Activated CD8-positive, alpha-beta T cell treated with anti-CD3 and anti-CD28 coated beads for 36 hours (primary cell): ENCODE measurements at regions not wholly inside any gene's neighbourhood (a gene's known extent, or its start where the extent isn't known, plus 50 kb on each side); places are given as distances from the start of the nearest gene placed in this dataset.

Experiments used
- ATAC-seq: fragments of 200-7000 bp; cut with Tn5 transposase; one replicate; pipeline ENCODE4 v1.10.0; 2021; ENCODE audit warnings: mild to moderate bottlenecking, moderate library complexity
- CTCF ChIA-PET: fragments of 350-600 bp; sonication (Branson Sonifier 250); formaldehyde crosslinking; loops from one replicate; lab custom pipeline; 2021; ENCODE audit warnings: antibody characterized with exemption; lab: Charles Lee
- POLR2A ChIA-PET: fragments of 350-600 bp; sonication (Branson Sonifier 250); formaldehyde crosslinking; loops from one replicate; lab custom pipeline; 2021; ENCODE audit warnings: antibody characterized with exemption; lab: Charles Lee
- DNase-seq: peaks from one replicate; pipeline ENCODE4 v3.0.0-alpha.2; 2020
- H3K27ac Mint-ChIP-seq: one replicate; pipeline ENCODE4 v1.8.0; 2021; ENCODE audit warnings: mild to moderate bottlenecking, mixed read lengths
- H3K27me3 Mint-ChIP-seq: one replicate; pipeline ENCODE4 v1.8.0; 2021; ENCODE audit warnings: mixed read lengths
- H3K36me3 Mint-ChIP-seq: one replicate; pipeline ENCODE4 v1.8.0; 2021; ENCODE audit warnings: low read depth, mixed read lengths
- H3K4me1 Mint-ChIP-seq: one replicate; pipeline ENCODE4 v1.8.0; 2021; ENCODE audit warnings: low read depth, mixed read lengths
- H3K4me3 Mint-ChIP-seq: one replicate; pipeline ENCODE4 v1.8.0; 2021; ENCODE audit warnings: mild to moderate bottlenecking, moderate library complexity, mixed read lengths
- H3K9me3 Mint-ChIP-seq: one replicate; pipeline ENCODE4 v1.8.0; 2021; ENCODE audit warnings: mixed read lengths
- CTCF ChIP-seq: fragments of 200-600 bp; IDR thresholded peaks from one replicate; pipeline ENCODE4 v1.8.0; 2022; ENCODE audit warnings: antibody characterized with exemption, mild to moderate bottlenecking
- intact Hi-C: fragments of 100-400 bp; cut with micrococcal nuclease; formaldehyde crosslinking; loops from one replicate; pipeline ENCODE4 v1.10.0; 2022

- peaks cover 1% of the 10 kb centered on the region for H3K4me1 Mint-ChIP-seq
- ATAC-seq (no peak), DNase-seq (no peak)
- no peaks in the 10 kb centered on the region for H3K36me3 Mint-ChIP-seq
- ChIA-PET POLR2A (no interaction called here), CTCF (interaction anchor here (1.1 to 2.7 kb wide), 2 partner anchors 10 to 33 kb away, joined by 3 to 15 read pairs; no protein-coding TSS in a partner anchor)
- H3K27me3 Mint-ChIP-seq, result no peaks in the 10 kb centered on the region
- TF ChIP-seq CTCF, result no peak
- no peak overlapping the region for H3K27ac Mint-ChIP-seq
- H3K4me3 Mint-ChIP-seq, result no peak overlapping the region
- no peaks in the 10 kb centered on the region for H3K9me3 Mint-ChIP-seq
- intact Hi-C loops, result no loop called here
Observed at GRCh38 chr18:57891707-57892391, 88.7 kb upstream of the ATP8B1 start.

- TF ChIP-seq CTCF, result no peak
- Mint-ChIP-seq H3K27me3 (no peaks in the 10 kb centered on the region), H3K36me3 (no peaks in the 10 kb centered on the region), H3K4me1 (peaks cover 1% of the 10 kb centered on the region), H3K27ac (no peak overlapping the region), H3K9me3 (no peaks in the 10 kb centered on the region), H3K4me3 (no peak overlapping the region)
- intact Hi-C loops, result no loop called here
- DNase-seq (no peak), ATAC-seq (no peak)
- ChIA-PET CTCF (interaction anchor here (2.7 kb wide), 1 partner anchor 8 kb away, joined by 15 read pairs; no protein-coding TSS in a partner anchor), POLR2A (no interaction called here)
Observed at GRCh38 chr18:57890266-57890665, 87.2 kb upstream of the ATP8B1 start.

GRCh38 chr18:57889841-57890240 lies 86.7 kb upstream of the ATP8B1 start:
- no peak overlapping the region for H3K27ac Mint-ChIP-seq
- TF ChIP-seq CTCF, result no peak
- no peak overlapping the region for H3K4me3 Mint-ChIP-seq
- no peak for DNase-seq
- no peaks in the 10 kb centered on the region for H3K36me3 Mint-ChIP-seq
- H3K4me1 Mint-ChIP-seq, result peaks cover 1% of the 10 kb centered on the region
- CTCF ChIA-PET, result interaction anchor here (2.7 kb wide), 1 partner anchor 8 kb away, joined by 15 read pairs; no protein-coding TSS in a partner anchor
- H3K9me3 Mint-ChIP-seq, result no peaks in the 10 kb centered on the region
- no peaks in the 10 kb centered on the region for H3K27me3 Mint-ChIP-seq
- intact Hi-C loops, result no loop called here
- no peak for ATAC-seq
- POLR2A ChIA-PET, result no interaction called here

- no peak for DNase-seq
- no peak for ATAC-seq
- intact Hi-C loops, result no loop called here
- Mint-ChIP-seq H3K36me3 (no peaks in the 10 kb centered on the region), H3K27me3 (no peaks in the 10 kb centered on the region), H3K4me3 (no peak overlapping the region), H3K27ac (no peak overlapping the region), H3K4me1 (peaks cover 1% of the 10 kb centered on the region), H3K9me3 (no peaks in the 10 kb centered on the region)
- CTCF ChIA-PET, result interaction anchor here (1.0 kb wide), 1 partner anchor 234 kb away, joined by 3 read pairs; no protein-coding TSS in a partner anchor
- no peak for TF ChIP-seq CTCF
- POLR2A ChIA-PET, result no interaction called here
Observed at GRCh38 chr18:57887543-57888383, 84.6 kb upstream of the ATP8B1 start.

- Mint-ChIP-seq H3K36me3 (no peaks in the 10 kb centered on the region), H3K9me3 (no peaks in the 10 kb centered on the region), H3K27me3 (peaks cover 3% of the 10 kb centered on the region), H3K4me1 (no peaks in the 10 kb centered on the region), H3K4me3 (no peak overlapping the region), H3K27ac (no peak overlapping the region)
- ChIA-PET CTCF (interaction anchor here (1.2 to 1.3 kb wide), 2 partner anchors 12 to 236 kb away, joined by 3 to 4 read pairs; no protein-coding TSS in a partner anchor), POLR2A (no interaction called here)
- no peak for TF ChIP-seq CTCF
- intact Hi-C loops, result no loop called here
- ATAC-seq (no peak), DNase-seq (no peak)
Observed at GRCh38 chr18:57885931-57886330, 82.8 kb upstream of the ATP8B1 start.
